GM12878 (cell line): ENCODE measurements at regions not wholly inside any gene's neighbourhood (a gene's known extent, or its start where the extent isn't known, plus 50 kb on each side); places are given as distances from the start of the nearest gene placed in this dataset.

Experiments
- ATAC-seq: fragments of 200-7000 bp; cut with Tn5 transposase; 3 replicates; pipeline ENCODE4 v1.9.1; 2020; ENCODE audit warnings: mild to moderate bottlenecking, moderate library complexity
- BruUV-seq: library from RNA; stranded (reverse); fragments of 400-500 nt; replicated peaks from 2 replicates; lab custom pipeline; 2021; lab: Mats Ljungman, UMichigan
- CTCF ChIA-PET: fragments of 300-600 bp; sonication (Branson Sonifier 250); formaldehyde crosslinking; extraction: SDS; loops from one replicate; lab custom pipeline; 2021; ENCODE audit warnings: inconsistent platforms; lab: Yijun Ruan, JAX
- POLR2A ChIA-PET: fragments of 350-600 bp; formaldehyde crosslinking; extraction: SDS; loops from one replicate; lab custom pipeline; 2021; ENCODE audit warnings: inconsistent platforms; lab: Charles Lee
- RAD21 ChIA-PET: fragments of 300-600 bp; sonication (Branson Sonifier 250); formaldehyde crosslinking; loops from one replicate; lab custom pipeline; 2023; ENCODE audit warnings: antibody characterized with exemption; ENCODE audit not compliant: unreplicated experiment; lab: Charles Lee
- SMC1A ChIA-PET: fragments of 300-600 bp; sonication (Branson Sonifier 250); formaldehyde crosslinking; loops from one replicate; lab custom pipeline; 2023; ENCODE audit not compliant: unreplicated experiment, uncharacterized antibody; lab: Charles Lee
- DNase-seq: peaks from one replicate; pipeline ENCODE4 v3.0.0-alpha.2; 2011; ENCODE audit warnings: low read depth, low spot score
- FAIRE-seq: peaks from 3 replicates; lab custom pipeline; 2011; peaks lifted over from hg19 to GRCh38; lab: Jason Lieb, UNC
- H2AFZ ChIP-seq: 2 replicates; pipeline ENCODE4 v1.6.0; 2011; ENCODE audit warnings: low read depth, low read length, control low read depth; ENCODE audit not compliant: control insufficient read depth
- H3K27ac ChIP-seq: 2 replicates; pipeline ENCODE4 v1.5.1; 2011; ENCODE audit warnings: control low read depth; ENCODE audit not compliant: control insufficient read depth, insufficient read depth
- H3K27me3 ChIP-seq, 2 experiments: replicated peaks in 1 of 2; 2 replicates each; pipeline versions ENCODE4 v1.6.0 to v1.6.1; 2011; ENCODE audit warnings: low read length in 1 of 2; ENCODE audit not compliant: control insufficient read depth in 2 of 2, insufficient read depth in 2 of 2
- H3K36me3 ChIP-seq, 2 experiments: 2 replicates each; pipeline ENCODE4 v1.5.1; 2011; ENCODE audit warnings: low read length in 1 of 2; ENCODE audit not compliant: control insufficient read depth in 2 of 2, insufficient read depth in 2 of 2
- H3K4me1 ChIP-seq: 2 replicates; pipeline ENCODE4 v1.6.1; 2011; ENCODE audit warnings: mild to moderate bottlenecking, low read length, moderate library complexity, mixed read lengths; ENCODE audit not compliant: control insufficient read depth, insufficient read depth
- H3K4me2 ChIP-seq: 2 replicates; pipeline ENCODE4 v1.6.0; 2011; ENCODE audit warnings: control low read depth; ENCODE audit not compliant: control insufficient read depth, insufficient read depth
- H3K4me3 ChIP-seq: fragments of 200-600 bp; sonication (generic); 2 replicates; pipeline ENCODE4 v1.5.1; 2016
- H3K79me2 ChIP-seq: 2 replicates; pipeline ENCODE4 v1.6.0; 2011; ENCODE audit warnings: low read length; ENCODE audit not compliant: control insufficient read depth, insufficient read depth
- H3K9ac ChIP-seq: 2 replicates; pipeline ENCODE4 v1.8.0; 2011; ENCODE audit warnings: low read length, control low read depth, mixed read lengths; ENCODE audit not compliant: control insufficient read depth, insufficient read depth
- H3K9me3 ChIP-seq: replicated peaks from 3 replicates; pipeline ENCODE4 v1.5.1; 2011; ENCODE audit warnings: mild to moderate bottlenecking, low read length; ENCODE audit not compliant: control insufficient read depth, insufficient read depth
- H4K20me1 ChIP-seq: 2 replicates; pipeline ENCODE4 v1.6.0; 2011; ENCODE audit not compliant: control insufficient read depth, insufficient read depth
- CHD1 ChIP-seq: IDR thresholded peaks from 2 replicates; pipeline ENCODE4 v1.6.1; 2012; ENCODE audit warnings: low read depth, low read length, improper control_type of control experiment
- CREM ChIP-seq: IDR thresholded peaks from 2 replicates; pipeline ENCODE4 v1.6.1; 2014; ENCODE audit warnings: antibody characterized with exemption, low read depth
- EED ChIP-seq: sonication (generic); IDR thresholded peaks from 2 replicates; pipeline ENCODE4 v1.6.1; 2016; ENCODE audit warnings: antibody characterized with exemption, low read depth
- EGR1 ChIP-seq, 2 experiments: IDR thresholded peaks; 1 replicate in 1 of 2; 2 replicates in 1 of 2; pipeline ENCODE4 v1.6.1; 2011 to 2012; ENCODE audit warnings: low read depth in 2 of 2, low read length in 2 of 2, borderline replicate concordance in 1 of 2, mild to moderate bottlenecking in 1 of 2, moderate library complexity in 1 of 2
- HDAC6 ChIP-seq: fragments of 200-600 bp; sonication (generic); IDR thresholded peaks from one replicate; pipeline ENCODE4 v1.8.0; 2017; ENCODE audit warnings: antibody characterized with exemption; ENCODE audit not compliant: unreplicated experiment
- NFXL1 ChIP-seq: fragments of 450-650 bp; IDR thresholded peaks from 2 replicates; pipeline ENCODE4 v1.6.1; 2017; ENCODE audit warnings: antibody characterized with exemption, mild to moderate bottlenecking, borderline replicate concordance
- SP1 ChIP-seq: IDR thresholded peaks from one replicate; pipeline ENCODE4 v1.6.1; 2011; ENCODE audit warnings: low read depth, low read length
- TARDBP ChIP-seq: IDR thresholded peaks from 2 replicates; pipeline ENCODE4 v1.6.1; 2016; ENCODE audit warnings: borderline replicate concordance
- WGBS: methylation state at CpG from one replicate; pipeline ENCODE4 v1.1.6; 2016; ENCODE audit warnings: low lambda C conversion rate; ENCODE audit not compliant: insufficient replicate concordance, insufficient coverage; ENCODE audit errors: missing lambda C conversion rate; 5-methylcytosine and 5-hydroxymethylcytosine counted together
- in situ Hi-C: fragments of 300-500 bp; cut with MboI; formaldehyde crosslinking; loops from 9 replicates; pipeline ENCODE4 v1.14.3; 2018; ENCODE audit warnings: mixed read lengths
- intact Hi-C: fragments of 100-400 bp; cut with micrococcal nuclease; formaldehyde crosslinking; loops from one replicate; pipeline ENCODE4 v1.14.2; 2022; ENCODE audit not compliant: unreplicated experiment
- TF ChIP-seq, protein P1 (sequence below): fragments of 450-650 bp; formaldehyde crosslinking; IDR thresholded peaks from 2 replicates; pipeline ENCODE4 v1.4.0; 2020; ENCODE audit warnings: mild to moderate bottlenecking, moderate library complexity
- TF ChIP-seq, protein P2 (sequence below): IDR thresholded peaks from 2 replicates; pipeline ENCODE4 v1.6.1; 2012; ENCODE audit warnings: low read depth, low read length, improper control_type of control experiment
- TF ChIP-seq, protein P3 (sequence below): fragments of 450-650 bp; conservative IDR thresholded peaks from 2 replicates; pipeline ENCODE4 v1.6.1; 2017; ENCODE audit warnings: mild to moderate bottlenecking, moderate library complexity

DNA sequence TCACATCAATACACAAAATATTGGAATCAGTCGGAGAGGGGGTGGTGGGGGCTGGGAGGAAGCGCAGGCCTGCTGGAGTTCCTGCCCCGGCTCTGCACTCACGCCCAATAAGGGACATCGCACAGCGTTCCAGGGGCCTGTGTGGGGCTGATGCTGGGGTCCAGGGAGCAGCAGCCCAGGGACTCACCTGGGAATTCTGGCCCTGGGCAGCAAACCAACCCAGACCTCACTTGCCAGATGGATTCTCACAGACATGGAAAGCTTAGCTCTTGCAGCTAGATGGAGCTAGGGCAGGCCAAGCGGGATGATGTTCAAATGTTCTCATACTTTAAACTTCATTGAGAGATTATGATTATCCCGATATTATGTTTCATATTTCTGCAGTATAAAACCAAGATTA is 266.6 kb upstream of the TANK start:
- no peak for ATAC-seq
- no peak for TF ChIP-seq NFXL1
- RAD21 ChIA-PET: no interaction called here
- in situ Hi-C loops (no loop called here), intact Hi-C loops (no loop called here)
- no peaks in the 10 kb centered on the region for H3K4me1 ChIP-seq
- H3K9ac ChIP-seq: no peak overlapping the region
- H2AFZ ChIP-seq: no peak overlapping the region
- no peak overlapping the region for H3K27ac ChIP-seq
- no peaks in the 10 kb centered on the region for H3K36me3 ChIP-seq
- no peak for FAIRE-seq
- POLR2A ChIA-PET: no interaction called here
- H3K9me3 ChIP-seq: no peaks in the 10 kb centered on the region
- H3K27me3 ChIP-seq: no peaks in the 10 kb centered on the region
- SMC1A ChIA-PET: interaction anchor here (0.7 to 1.0 kb wide), 2 partner anchors 17 to 30 kb away, joined by 3 read pairs; no protein-coding TSS in a partner anchor
- H4K20me1 ChIP-seq: no peaks in the 10 kb centered on the region
- H3K79me2 ChIP-seq: no peaks in the 10 kb centered on the region
- CTCF ChIA-PET: interaction anchor here (1.3 kb wide), 1 partner anchor 18 kb away, joined by 4 read pairs; no protein-coding TSS in a partner anchor
- WGBS: 51% methylated on average over 8 of the region's 8 CpGs
- no peak for DNase-seq
- no peak overlapping the region for H3K4me3 ChIP-seq
- no peak overlapping the region for H3K4me2 ChIP-seq
- BruUV-seq: no TSS peak

DNA sequence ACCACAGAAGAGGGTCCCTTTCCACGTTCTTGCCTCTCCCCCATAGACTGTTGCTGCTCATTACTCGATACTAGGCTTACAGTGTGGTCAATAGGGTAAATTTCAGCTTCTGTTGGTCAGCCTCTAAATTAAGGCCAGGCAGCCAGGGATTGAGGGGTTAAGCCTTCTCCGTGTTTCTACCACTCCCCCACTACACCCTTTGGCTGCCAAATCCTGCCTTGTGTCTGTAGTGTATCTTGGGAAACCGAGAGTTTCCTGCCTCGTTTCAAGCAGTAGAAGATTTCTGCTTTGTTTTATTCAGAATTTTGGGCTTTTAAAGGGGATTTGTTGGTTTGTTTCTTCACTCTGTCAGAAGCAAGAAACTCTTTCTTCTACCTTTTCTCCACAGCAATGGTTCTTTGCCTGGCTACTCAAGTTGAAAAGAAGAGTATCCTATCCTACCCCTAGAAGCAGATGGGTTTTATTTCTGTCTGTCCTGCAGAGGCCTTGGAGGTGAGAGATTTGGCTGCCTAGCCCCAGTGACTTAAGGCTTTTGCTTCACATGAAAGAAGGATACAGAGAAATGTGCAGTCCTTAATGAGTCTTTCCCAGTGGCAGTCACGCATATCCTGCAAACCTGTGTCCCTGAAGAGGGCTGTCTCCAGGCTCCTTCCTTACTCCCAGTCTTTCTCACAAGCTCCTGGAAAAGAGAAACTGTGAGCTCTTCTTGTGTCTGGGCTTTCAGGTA is 261.5 kb upstream of the TANK start:
- H3K4me3 ChIP-seq: no peak overlapping the region
- H3K9me3 ChIP-seq: no peaks in the 10 kb centered on the region
- H2AFZ ChIP-seq: no peak overlapping the region
- ChIA-PET RAD21 (no interaction called here), SMC1A (no interaction called here), POLR2A (no interaction called here), CTCF (interaction anchor here (1.4 kb wide), 1 partner anchor 20 kb away, joined by 3 read pairs; no protein-coding TSS in a partner anchor)
- H3K9ac ChIP-seq: no peak overlapping the region
- intact Hi-C loops: no loop called here
- H4K20me1 ChIP-seq: no peaks in the 10 kb centered on the region
- no peak for ATAC-seq
- no peak overlapping the region for H3K4me2 ChIP-seq
- H3K79me2 ChIP-seq: no peaks in the 10 kb centered on the region
- WGBS: 12% methylated on average over 6 of the region's 6 CpGs
- no peak overlapping the region for H3K27ac ChIP-seq
- H3K36me3 ChIP-seq: no peaks in the 10 kb centered on the region
- in situ Hi-C loops: no loop called here
- H3K4me1 ChIP-seq: no peaks in the 10 kb centered on the region
- FAIRE-seq: no peak
- DNase-seq: no peak
- H3K27me3 ChIP-seq: no peaks in the 10 kb centered on the region; a peak in 1 of 4 replicates
- BruUV-seq: no TSS peak
- TF ChIP-seq CHD1 (no peak), SP1 (no peak), CREM (no peak), TARDBP (no peak), EED (no peak), EGR1 (IDR thresholded peaks at IDR 0.05; ENCODE audit: borderline replicate concordance in 1 of 2, low read depth in 2 of 2, low read length in 2 of 2) (no peak), HDAC6 (no peak)
- TF ChIP-seq, protein P1, sequence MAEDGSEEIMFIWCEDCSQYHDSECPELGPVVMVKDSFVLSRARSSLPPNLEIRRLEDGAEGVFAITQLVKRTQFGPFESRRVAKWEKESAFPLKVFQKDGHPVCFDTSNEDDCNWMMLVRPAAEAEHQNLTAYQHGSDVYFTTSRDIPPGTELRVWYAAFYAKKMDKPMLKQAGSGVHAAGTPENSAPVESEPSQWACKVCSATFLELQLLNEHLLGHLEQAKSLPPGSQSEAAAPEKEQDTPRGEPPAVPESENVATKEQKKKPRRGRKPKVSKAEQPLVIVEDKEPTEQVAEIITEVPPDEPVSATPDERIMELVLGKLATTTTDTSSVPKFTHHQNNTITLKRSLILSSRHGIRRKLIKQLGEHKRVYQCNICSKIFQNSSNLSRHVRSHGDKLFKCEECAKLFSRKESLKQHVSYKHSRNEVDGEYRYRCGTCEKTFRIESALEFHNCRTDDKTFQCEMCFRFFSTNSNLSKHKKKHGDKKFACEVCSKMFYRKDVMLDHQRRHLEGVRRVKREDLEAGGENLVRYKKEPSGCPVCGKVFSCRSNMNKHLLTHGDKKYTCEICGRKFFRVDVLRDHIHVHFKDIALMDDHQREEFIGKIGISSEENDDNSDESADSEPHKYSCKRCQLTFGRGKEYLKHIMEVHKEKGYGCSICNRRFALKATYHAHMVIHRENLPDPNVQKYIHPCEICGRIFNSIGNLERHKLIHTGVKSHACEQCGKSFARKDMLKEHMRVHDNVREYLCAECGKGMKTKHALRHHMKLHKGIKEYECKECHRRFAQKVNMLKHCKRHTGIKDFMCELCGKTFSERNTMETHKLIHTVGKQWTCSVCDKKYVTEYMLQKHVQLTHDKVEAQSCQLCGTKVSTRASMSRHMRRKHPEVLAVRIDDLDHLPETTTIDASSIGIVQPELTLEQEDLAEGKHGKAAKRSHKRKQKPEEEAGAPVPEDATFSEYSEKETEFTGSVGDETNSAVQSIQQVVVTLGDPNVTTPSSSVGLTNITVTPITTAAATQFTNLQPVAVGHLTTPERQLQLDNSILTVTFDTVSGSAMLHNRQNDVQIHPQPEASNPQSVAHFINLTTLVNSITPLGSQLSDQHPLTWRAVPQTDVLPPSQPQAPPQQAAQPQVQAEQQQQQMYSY (CRISPR knock-in tag): no peak
- TF ChIP-seq, protein P2, sequence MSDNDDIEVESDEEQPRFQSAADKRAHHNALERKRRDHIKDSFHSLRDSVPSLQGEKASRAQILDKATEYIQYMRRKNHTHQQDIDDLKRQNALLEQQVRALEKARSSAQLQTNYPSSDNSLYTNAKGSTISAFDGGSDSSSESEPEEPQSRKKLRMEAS: no peak
- TF ChIP-seq, protein P3, sequence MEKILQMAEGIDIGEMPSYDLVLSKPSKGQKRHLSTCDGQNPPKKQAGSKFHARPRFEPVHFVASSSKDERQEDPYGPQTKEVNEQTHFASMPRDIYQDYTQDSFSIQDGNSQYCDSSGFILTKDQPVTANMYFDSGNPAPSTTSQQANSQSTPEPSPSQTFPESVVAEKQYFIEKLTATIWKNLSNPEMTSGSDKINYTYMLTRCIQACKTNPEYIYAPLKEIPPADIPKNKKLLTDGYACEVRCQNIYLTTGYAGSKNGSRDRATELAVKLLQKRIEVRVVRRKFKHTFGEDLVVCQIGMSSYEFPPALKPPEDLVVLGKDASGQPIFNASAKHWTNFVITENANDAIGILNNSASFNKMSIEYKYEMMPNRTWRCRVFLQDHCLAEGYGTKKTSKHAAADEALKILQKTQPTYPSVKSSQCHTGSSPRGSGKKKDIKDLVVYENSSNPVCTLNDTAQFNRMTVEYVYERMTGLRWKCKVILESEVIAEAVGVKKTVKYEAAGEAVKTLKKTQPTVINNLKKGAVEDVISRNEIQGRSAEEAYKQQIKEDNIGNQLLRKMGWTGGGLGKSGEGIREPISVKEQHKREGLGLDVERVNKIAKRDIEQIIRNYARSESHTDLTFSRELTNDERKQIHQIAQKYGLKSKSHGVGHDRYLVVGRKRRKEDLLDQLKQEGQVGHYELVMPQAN: no peak
